Stimulated activated CD4-positive, alpha-beta T cell treated with anti-CD3 and anti-CD28 coated beads, Interleukin-2, amount 100 ng/mL, for 48 hours (primary cell): ENCODE measurements at regions not wholly inside any gene's neighbourhood (a gene's known extent, or its start where the extent isn't known, plus 50 kb on each side); places are given as distances from the start of the nearest gene placed in this dataset.

Experiments
- DNase-seq, 2 donors: peaks; one replicate each; pipeline ENCODE4 v3.0.0-alpha.2; 2020

- DNase-seq: no peak
Measured at GRCh38 chr10:107230887-107231286, 66.4 kb upstream of the SORCS1 start.

GRCh38 chr10:107215681-107216080 lies 51.2 kb upstream of the SORCS1 start:
- no peak for DNase-seq
